Posterior vena cava (tissue), 2 donors: ENCODE measurements at regions not wholly inside any gene's neighbourhood (a gene's known extent, or its start where the extent isn't known, plus 50 kb on each side); places are given as distances from the start of the nearest gene placed in this dataset.
"Not testable (repeated sequence)": the region's sequence is repeated elsewhere in the genome, so short reads cannot be mapped to it uniquely, and the experiment has no call there.

Source experiments
- DNase-seq: peaks from one replicate; pipeline ENCODE4 v3.0.0-alpha.2; 2020; ENCODE audit warnings: low spot score
- intact Hi-C, 2 donors: fragments of 100-400 bp; cut with DNase I; formaldehyde crosslinking; loops; one replicate each; pipeline versions ENCODE4 v1.14.1 to v1.14.2; 2022 to 2023
- donor health status: DM: yes; HTN: yes; CAD: no.
- donor health status: DM: yes; HTN: yes; CAD: no.

DNA sequence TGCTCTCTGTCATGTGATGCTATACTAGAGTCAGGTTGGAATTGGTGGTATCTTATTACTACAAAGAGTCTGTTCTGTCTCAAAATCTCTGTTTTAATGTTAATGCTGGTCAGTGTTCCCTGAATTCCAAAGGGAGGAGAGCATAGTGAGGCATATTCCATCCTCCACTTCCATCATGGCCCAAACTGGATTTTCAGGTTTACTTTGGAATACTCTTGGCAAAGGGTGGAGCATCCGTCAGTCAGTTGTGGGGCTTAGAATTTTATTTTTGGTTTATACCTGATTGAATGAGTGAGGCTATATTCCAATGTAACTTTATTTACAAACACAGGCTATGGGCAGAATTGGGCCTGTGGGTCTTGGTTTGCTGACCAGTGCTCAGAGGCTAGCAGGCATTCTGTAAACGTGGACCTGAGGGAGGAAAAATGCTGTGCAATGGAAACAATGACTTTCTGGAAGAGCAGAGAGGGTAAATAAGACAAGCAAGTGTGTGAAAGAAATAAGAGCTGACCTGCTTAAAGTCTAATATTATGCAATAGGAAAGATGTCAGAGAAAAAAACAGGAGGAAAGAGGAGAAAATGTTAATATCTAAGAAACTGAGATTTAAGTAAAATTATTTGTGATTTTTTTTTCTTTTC lies 106.2 kb upstream of the CLINT1 start:
- DNase-seq = no peak

DNA sequence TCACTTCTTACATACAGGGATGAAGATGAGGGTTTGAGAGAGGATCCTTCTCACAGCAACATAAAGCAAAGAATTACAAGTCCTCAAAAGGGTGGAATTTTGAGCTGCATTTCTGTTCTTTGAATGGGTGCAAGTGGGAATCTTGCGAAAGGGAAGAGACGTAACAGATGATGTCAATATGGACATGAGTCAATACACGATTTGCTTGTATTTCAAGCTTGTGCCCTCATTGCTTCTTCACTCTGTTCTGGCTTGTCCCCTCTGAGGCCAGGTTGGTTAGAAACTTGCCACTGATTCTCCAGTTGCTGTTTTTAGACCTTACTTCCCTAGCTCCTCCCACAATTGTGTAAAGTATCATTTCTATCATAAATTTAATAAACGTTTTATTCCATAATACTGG lies 104.8 kb upstream of the CLINT1 start:
- no peak for DNase-seq
- intact Hi-C loops = no loop called here

More for the DNA sequence above, 106.2 kb upstream of the CLINT1 start:
- intact Hi-C loops = no loop called here

DNA sequence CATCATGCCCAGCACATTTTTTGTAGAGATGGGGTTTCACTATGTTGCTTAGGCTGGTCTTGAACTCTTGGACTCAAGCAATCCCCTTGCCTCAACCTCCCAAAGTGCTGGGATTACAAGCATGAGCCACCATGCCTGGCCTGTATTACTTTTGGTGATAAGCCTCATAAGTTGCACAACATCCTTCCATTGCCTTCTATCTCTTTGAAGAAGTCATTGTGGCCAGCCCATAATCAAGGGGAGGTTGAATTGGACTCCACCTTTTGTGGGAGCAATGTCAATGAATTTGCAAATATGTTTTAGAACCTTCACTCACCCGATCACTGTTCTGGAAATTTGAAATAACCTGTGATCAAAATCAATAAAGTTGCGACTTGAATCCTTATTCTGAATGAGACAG lies 104.3 kb upstream of the CLINT1 start:
- no peak for DNase-seq
- intact Hi-C loops = no loop called here

DNA sequence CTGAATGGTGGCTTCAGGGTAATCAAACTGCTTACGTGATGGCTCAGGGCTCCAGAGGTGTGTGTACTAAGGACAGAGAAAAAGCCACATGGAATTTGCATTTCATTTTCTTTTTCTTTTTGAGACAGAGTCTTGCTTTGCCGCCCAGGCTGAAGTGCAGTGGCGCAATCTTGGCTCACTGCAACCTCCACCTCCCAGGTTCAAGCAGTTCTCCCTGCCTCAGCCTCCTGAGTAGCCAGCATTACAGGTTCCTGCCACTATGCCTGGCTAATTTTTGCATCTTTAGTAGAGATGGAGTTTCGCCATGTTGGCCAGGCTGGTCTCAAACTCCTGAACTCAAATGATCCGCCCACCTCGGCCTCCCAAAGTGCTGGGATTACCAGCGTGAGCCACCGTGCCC lies 103.7 kb upstream of the CLINT1 start:
- DNase-seq, intact Hi-C loops: not testable (repeated sequence)

DNA sequence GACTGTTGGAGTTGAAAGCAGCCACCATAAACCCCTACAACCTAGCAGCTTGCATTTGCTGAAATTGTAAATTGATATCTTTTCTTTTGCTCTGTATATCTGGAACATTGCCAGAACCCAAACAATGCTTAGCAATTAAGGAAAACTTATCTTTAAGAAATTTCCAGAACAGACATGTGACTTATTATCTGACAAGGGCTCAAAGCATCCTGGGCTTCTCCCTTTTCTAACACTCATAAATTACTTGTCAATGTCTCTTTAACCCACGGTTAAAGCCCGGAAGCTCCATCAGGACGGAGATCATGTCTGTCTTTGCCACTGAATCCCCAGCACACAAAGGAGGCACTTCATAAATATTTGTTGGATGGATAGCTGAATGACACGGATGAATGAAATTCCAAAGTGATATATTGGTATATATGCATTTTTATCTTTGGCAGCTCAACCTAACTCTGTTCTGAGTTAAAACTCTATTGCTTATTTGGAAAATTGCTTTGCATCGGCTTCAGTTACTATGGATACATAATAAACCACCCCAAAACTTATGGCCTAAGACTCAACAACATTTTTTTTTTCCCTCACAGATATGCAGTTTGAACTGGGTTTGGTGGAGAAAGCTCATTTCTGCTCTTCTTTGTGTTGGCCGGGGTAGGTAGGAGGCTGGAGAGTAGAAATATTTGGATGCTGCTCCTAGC lies 103.1 kb upstream of the CLINT1 start:
- no peak for DNase-seq
- intact Hi-C loops = no loop called here

DNA sequence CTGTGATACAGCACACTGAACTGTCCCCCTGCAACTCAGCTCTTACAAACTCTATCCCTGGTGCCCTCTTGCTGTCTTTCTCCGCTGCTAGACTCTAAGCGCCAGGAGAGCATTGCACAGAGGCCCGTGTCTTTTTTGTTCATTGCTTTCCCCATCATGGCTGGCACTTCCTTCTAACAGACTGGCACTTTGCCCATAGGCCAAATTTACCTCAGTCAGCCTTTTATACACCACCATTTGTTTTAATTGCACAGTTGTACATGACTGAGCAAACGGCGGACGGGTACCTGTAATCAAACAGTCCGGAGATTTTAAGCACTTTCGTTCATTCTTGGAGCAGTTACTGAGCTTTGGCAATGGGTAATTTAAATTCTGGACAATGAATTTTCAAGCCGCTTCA lies 102.2 kb upstream of the CLINT1 start:
- intact Hi-C loops = no loop called here
- DNase-seq = no peak

DNA sequence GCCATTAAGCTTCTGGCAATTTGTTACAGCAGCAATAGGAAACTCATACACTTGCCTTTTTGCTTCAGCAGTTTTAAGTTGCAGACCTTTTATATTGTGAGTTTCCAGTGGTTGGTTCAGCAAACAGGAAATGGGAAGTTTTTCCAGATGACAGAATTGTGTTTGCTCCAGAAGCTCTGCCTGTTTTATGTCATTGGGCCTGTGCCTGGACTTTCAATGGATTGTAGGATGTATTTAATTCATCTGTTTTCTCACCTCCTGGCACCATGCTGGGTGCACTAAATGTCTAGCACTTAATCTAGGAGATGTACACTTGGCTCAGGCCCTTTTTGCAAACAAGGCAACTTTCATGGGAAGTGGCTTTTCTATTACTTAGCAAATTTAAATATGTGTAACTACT lies 100.4 kb upstream of the CLINT1 start:
- DNase-seq = no peak

DNA sequence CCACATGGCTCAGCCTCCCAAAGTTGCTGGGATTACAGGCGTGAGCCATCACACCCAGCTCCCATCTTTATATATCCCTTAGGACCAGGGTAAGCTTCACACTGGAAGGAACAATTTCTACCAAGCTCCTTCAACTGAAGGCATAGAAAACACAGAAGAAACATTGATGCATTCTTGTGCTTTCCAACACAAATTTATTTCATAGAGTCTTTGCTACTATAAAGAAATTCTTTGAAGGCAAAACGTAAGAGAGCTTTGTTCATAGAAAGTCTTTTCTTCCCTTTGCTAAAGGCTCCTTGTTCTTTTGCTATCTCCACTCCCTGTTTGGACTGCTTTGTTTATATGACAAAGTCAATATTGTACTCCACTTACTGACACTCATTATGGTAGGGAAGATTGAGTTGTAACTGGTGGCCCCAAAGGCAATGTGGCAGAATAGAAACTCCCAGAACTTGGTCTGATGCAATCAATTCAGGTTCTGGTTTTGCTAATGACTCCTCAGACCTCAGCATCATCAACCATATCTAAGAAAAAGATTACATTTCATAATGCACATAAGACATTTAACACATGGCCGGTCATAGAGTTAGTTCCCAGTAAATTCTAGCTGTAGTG lies 97.4 kb upstream of the CLINT1 start:
- intact Hi-C loops = no loop called here
- no peak for DNase-seq

More for the DNA sequence above, 100.4 kb upstream of the CLINT1 start:
- intact Hi-C loops = no loop called here

DNA sequence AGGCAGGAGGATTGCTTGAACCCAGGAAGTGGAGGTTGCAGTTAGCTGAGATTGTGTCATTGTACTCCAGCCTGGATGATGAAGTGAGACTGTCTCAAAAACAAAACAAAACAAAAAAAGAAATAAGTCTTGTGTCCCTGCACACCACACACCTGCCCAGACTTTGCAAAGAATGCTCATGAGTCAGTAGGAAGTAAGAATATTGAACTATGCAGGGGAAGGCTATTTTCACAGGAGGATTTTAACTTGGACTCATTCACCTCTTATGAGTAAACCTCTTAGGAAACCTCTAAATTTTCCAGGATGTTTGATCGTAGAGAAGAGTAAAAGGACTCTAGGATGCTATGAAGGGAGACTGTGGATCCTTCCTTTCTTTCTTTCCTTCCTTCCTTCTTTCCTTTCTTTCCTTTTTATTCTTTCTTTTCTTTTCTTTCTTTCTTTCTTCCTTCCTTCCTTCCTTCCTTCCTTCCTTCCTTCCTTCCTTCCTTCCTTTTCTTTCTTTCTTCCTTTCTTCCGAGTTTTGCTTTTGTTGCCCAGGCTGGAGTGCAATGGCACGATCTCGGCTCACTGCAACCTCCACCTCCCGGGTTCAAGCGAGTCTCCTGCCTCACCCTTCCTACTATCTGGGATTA lies 96.7 kb upstream of the CLINT1 start:
- intact Hi-C loops = no loop called here
- no peak for DNase-seq

DNA sequence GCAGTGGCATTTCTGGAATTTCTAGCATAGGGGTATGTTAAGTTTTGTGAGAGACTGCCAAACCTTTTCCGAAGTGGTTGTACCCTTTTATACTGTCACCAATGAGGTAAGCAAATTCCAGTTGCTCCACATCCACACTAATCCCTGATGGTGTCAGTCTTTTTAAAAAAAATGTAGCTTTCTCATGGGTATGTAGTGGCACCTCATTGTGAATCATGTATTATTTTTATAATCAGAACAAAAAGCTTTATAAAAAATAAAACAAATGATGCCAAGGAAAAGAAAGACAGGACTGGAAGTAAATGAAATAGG lies 93.4 kb upstream of the CLINT1 start:
- intact Hi-C loops = no loop called here
- no peak for DNase-seq

DNA sequence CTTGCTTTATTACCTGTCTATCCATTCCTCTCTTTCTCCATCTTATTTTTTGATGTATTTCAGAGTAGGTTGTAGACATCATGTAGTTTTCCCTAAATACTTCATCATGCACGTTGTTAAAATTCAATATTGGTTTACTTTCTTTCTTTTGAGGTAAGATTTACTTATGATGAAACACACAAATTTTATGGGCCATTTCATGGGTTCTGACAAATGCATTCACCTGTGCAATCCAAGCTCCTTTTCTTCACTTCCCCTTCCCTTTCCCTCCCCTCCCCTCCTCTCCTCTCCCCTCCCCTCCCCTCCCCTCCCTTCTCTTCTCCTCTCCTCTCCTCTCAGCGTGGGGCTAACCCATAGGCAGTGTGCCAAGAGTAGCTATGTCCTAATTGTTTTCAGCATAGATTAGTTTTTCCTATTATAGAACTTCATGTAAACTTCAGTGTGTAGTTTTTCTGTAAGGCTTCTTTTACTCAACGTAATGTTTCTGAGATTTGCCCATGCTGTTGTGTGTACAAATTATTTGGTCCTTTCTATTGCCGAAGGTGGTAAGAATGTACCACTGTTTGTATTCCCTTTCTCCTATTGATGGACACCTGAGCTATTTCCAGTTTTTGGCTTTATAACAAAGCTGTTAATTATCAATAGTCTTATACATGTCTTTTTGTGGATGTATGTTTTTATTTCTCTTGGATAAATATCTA lies 92.9 kb upstream of the CLINT1 start:
- intact Hi-C loops = no loop called here
- no peak for DNase-seq

DNA sequence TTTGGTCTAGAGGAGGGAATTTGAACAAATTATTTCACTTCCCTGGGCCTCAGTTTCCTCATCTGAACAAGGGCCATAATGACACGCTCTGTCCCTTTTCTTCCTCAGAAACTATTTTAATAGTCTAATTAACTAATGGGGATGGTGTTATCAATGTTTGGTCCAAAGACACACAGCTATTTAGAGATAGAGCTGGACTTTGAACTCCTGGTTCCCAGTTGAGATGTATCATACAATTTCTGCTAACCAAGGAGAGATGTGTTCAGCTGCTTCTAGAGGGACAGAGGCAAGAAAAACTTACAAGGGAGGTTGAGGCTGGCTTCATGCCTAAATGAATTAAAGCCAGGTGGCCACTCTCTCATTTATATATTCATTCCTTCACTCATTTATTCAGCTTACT lies 90.6 kb upstream of the CLINT1 start:
- no peak for DNase-seq
- intact Hi-C loops = no loop called here

DNA sequence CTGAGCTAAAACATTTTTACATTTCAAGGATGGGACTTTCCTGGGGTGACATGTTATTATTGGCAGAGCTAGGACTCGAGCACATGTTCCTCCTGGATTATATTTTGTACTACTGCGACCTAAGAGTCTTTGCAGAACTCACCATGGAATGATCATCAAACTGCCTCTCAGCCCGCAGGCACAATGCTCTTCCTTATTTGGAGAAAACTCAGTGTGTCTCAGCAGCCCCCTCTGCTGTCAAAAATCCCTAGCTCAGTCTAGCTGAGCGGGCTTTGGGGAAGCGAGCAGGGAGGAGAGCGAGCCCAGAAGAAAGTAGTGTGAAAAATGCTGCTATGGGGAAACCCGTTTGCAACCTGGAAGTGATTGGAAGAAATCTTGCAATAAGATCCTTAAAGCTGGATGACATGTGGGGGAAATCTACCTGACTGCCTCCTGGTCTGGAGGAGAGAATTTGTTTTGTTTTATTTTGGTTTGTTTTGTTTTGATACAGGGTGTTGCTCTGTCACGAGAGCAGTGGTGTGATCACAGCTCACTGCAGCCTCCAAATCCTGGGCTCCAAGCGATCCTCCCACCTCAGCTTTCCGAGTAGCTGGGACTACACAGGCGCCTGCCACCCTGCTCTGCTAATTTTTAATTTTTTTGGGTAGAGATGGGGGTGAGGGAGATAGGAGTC lies 89.9 kb upstream of the CLINT1 start:
- DNase-seq = peak; percentile 93
- intact Hi-C loops = no loop called here

DNA sequence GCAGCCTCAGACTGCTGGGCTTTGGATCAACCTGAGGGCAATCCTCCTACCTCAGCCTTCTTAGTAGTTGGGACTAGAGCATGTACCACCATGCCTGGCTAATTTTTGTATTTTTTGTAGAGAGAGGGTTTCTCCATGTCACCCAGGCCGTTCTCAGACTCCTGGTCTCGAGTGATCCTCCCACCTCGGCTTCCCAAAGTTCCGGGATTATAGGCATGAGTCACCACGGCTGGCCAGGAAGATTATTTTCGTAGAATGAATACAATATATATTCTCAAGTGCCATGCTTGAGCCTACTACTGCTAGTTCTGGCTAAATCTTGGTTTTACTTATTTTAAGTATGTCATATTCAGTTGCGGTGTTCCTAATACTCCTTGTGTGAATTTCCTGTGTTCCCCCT lies 88.2 kb upstream of the CLINT1 start:
- intact Hi-C loops = no loop called here
- no peak for DNase-seq

DNA sequence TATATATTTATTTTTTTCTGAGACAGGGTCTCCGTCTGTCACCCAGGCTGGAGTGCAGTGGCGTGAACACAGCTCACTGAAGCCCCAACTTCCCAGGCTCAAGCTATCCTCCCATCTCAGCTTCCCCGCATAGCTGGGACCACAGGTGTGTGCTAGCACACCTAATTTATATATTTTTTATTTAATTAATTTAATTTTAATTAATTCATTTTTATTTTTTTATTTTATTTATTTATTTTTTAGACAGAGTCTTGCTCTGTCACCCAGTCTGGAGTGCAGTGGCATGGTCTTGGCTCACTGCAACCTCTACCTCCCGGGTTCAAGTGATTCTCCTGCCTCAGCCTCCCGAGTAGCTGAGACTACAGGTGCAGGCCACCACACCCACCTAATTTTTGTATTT lies 86.9 kb upstream of the CLINT1 start:
- DNase-seq, intact Hi-C loops: not testable (repeated sequence)

DNA sequence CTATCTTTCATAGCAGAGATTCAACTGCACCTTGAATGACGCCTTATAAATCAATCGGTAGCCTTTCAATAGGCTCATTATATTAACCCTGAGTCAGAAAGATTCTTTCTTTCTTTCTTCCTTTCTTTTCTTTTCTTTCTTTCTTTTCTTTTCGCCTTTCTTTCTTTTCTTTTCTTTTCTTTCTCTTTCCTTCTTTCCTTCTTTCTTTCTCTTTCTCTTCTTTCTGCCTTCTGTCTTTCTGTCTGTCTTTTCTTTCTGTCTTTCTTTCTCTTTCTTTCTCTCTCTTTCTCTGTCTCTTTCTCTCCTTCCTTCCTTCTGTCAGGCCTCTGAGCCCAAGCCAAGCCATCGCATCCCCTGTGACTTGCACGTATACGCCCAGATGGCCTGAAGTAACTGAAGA lies 86.0 kb upstream of the CLINT1 start:
- DNase-seq = no peak
- intact Hi-C loops = no loop called here

DNA sequence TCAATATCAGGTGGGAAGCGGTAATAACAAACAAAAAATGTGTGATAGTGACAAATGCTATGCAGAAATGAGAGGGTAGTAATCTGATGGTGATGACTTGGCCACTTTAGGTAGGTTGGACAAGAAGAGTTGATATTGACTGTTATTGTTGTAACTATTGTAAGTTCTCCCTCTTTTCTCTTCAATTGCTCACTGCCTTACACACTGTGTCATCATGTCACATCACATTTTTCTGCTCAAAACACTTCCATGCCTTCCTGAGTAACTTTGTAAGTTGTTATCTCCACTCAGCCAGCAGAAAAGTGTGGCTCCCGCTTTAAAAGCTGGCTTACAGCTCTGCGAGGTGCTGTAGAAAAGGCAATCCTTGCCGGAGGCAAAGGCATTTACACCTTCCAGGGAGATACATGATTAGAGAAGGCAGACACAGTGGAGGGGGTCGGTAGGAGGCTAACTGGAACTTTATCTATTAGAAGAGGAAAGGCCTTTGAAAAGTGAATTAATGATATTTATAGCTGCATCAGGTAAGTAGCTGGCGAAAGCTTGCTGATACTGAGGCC lies 85.2 kb upstream of the CLINT1 start:
- intact Hi-C loops = no loop called here
- DNase-seq = no peak

DNA sequence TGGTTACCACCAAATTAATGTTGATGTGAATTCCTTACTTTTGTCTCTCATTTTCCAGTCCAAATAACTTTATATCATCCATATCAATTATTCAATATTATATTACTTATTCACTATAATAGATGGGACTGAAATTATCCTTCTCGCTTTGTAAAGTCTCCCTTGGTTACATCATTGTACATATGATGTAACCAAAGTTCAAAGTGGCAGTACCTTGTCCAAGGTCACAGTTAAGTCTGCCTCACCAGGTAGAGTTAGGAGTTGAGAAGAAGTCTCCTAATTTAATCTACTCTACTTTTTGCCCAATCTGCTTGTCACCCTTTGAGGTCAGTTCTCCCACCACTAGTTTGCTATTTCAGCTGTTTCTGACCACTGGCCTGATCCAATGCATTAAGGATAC lies 83.7 kb upstream of the CLINT1 start:
- intact Hi-C loops = no loop called here
- DNase-seq = no peak

DNA sequence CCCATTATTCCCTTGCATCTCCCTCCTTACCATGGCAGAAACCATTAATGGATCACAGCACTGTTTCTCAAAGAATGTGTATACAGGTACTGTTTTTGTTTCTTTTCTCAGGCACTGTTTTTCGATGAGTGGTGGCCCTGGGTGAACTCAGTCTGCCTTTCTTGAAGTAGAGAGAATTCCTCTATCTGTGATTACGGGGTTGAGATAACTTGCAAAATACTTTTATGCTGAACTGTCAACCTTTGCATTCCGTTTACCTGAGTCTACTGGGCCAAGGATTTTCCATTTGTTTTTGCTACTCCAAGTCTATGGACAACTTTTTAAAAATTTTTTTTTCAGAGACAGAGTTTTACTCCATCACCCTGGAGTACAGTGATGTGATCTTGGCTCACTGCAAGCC lies 82.7 kb upstream of the CLINT1 start:
- intact Hi-C loops = no loop called here
- no peak for DNase-seq
